HG03439 (cell line): ENCODE measurements at regions not wholly inside any gene's neighbourhood (a gene's known extent, or its start where the extent isn't known, plus 50 kb on each side); places are given as distances from the start of the nearest gene placed in this dataset.

ENCODE experiments used
- ATAC-seq: cut with Tn5 transposase; IDR thresholded peaks from one replicate; pipeline ENCODE4 v1.9.1; 2021; ENCODE audit warnings: mild to moderate bottlenecking, moderate library complexity; ENCODE audit not compliant: unreplicated experiment

GRCh38 chr16:66152823-66153393 is 213.6 kb upstream of the CDH5 start:
- ATAC-seq, result no peak

- ATAC-seq, result no peak
These were observed 214.3 kb upstream of the CDH5 start for GRCh38 chr16:66152181-66152580.

- no peak for ATAC-seq
These were observed 215.6 kb upstream of the CDH5 start for GRCh38 chr16:66150698-66151482.

GRCh38 chr16:66147291-66147690 is 219.2 kb upstream of the CDH5 start:
- ATAC-seq, result no peak

DNA sequence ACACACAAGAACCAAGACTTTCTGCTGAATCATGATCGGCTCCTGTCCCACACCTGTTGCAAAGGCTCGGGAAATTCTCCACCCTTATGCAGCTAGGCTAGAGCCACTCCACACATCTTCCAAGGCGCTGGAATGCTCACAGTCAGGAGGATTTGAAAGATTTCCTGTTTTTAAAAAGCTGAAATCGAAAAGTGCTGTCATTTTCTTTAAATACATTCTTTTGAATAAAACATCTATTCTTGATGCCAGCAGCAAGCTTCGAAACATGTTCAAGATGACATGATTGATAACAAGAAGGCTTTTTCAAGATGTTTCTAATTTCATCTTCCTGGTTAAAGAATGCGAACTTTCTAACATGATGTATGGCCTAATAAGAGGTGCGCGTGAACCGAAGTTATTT is 219.7 kb upstream of the CDH5 start:
- ATAC-seq, result no peak

GRCh38 chr16:66144641-66145040 is 221.8 kb upstream of the CDH5 start:
- no peak for ATAC-seq

GRCh38 chr16:66143415-66143814 is 223.1 kb upstream of the CDH5 start:
- ATAC-seq, result no peak

DNA sequence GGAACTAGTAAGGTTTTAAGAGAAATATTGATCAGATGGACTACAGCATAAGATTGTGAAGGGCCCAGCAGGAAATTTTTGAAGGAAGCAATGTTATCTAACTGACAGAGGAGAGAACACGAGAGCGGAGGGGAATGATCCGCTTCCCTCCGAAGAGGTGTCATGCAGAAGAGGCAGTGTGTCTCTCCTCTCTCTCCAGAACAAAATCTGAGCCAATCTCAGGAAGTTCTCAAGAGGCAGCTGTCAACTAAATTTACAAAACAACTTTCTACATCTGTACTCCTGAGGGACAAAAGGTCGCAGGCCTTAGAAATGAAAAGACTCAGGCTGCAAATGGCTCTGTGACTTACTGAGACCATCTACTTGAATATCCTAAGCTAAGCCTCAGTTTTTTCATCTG is 224.6 kb upstream of the CDH5 start:
- no peak for ATAC-seq

DNA sequence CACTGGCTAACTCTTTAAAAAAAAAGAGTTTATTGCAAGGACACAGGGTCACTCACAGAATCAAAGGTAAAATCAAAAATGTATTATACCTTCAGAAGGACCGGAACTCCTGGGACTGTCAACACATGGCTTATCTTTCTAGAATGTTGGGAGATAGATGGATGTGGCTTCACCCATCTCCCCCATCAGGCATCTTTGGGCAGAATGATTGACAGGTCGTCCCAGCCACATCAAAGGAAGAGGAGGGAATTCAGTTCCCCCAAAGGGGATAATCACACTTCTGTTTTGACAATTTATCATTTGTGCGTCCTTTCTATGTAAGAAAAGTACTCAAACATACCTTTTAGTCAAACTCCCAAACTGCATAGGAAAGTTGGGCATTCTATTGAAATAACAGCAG is 228.6 kb upstream of the CDH5 start:
- no peak for ATAC-seq

- ATAC-seq, result no peak
These were observed 229.7 kb upstream of the CDH5 start for GRCh38 chr16:66136841-66137240.

DNA sequence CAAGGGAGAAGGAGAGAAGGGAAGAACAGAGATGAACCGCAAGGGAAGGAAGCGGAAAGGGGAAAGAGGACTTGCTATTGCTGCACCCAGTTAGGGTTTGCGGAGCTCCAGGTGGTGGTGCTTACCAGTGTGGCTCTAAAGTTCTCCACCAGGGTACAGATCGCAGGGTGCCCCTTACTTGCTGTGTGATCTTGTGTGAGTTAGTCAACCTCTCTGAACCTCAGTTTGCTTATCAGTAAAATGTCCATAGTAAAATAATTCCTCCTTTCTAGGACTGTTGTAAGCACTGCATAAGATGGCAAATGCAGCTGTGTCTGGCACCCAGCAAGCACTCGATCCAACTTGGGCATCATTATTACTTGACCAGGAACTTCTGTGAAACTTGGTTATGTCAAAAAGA is 230.7 kb upstream of the CDH5 start:
- ATAC-seq, result no peak

DNA sequence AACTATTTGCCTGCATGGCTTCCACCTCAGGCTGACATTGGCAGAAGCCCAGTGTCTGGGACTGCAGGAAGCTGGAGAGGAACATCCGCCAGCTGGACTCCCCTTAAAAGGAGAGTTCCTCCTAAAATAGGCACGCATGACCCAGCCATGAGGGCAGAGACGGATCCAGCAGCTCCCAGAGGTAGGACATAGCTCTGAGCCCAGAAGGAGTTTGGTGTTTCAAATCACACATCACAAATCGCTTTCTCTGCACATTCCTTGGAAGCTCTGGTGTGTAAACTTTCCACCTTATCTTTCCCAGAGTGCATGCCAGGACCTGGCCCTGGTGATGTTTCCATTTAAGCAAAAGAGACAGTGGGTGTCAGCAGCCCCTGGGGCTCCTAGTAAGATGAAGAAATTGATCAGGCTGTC is 231.1 kb upstream of the CDH5 start:
- ATAC-seq, result no peak

- ATAC-seq, result no peak
These were observed 231.6 kb upstream of the CDH5 start for GRCh38 chr16:66134875-66135274.

- no peak for ATAC-seq
These were observed 232.7 kb upstream of the CDH5 start for GRCh38 chr16:66133643-66134338.

GRCh38 chr16:66131895-66132294 is 234.6 kb upstream of the CDH5 start:
- no peak for ATAC-seq

- no peak for ATAC-seq
These were observed 235.2 kb upstream of the CDH5 start for GRCh38 chr16:66131156-66131807.

- no peak for ATAC-seq
These were observed 236.1 kb upstream of the CDH5 start for GRCh38 chr16:66130296-66130905.

GRCh38 chr16:66129196-66129595 is 237.3 kb upstream of the CDH5 start:
- ATAC-seq, result no peak

DNA sequence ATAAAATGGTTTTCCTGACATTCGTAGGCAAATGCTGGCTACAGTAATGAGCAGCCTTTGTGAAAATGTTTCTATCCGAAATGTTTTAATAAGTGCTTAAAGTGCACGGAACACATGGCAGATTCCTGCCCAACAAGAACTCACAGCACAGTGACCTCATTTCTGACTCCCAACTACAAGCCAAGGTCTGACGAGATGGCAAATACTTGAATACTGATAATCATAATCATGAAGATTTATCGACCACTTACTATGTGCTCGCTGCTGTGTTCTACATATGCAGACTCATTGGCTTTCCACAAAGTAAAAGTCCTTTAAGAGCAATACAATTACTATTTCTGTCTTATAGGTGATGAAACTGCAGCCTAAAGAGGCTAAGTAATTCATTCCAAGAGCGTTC is 238.1 kb upstream of the CDH5 start:
- ATAC-seq, result no peak

DNA sequence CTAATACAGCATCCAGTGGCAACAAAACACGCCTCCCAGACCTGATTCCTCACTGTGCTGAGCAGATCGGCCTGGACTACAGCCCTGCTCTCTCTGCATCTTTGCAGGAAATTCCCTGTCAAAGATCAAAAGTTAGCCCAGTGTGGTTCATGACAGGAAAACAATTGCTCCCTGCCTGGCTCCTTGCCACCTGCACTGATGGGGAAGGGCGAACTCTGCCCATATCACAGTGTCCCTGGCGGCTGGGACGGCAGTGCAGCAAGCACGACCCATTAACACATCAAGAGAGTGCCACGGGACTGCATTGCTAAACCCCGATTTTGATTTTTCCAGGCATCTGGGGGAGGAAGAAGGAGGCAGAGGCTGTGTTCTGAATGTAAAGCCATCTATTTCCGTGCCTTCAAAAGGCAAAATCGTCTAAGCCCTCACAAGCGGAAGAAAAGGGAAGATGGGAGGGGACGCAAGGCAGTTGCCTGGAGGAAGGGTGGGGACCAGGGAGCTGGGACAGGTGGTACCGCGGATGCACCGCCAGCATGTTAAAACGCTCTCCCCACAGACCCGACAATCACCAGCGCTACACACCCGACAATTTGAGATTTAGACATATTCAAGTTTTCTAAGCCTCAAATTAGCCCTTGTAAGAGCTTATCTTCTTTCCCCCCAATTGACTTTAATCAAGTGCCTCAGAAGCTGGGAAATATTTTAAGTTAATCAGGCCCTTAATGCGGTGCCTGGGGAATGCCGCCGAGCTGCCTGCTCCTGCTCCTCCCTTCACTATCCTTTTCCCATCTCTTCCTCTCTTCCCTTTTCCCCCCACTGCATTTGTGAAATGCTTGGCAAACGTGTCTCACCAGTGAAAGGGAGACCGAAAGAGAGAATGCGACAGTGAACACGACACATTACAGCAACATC is 238.8 kb upstream of the CDH5 start:
- ATAC-seq, result no peak
